SK-N-SH (cell line): ENCODE measurements at regions not wholly inside any gene's neighbourhood (a gene's known extent, or its start where the extent isn't known, plus 50 kb on each side); places are given as distances from the start of the nearest gene placed in this dataset.

Experiments
- CTCF ChIA-PET: fragments of 300-600, 350-600 bp; formaldehyde crosslinking; extraction: SDS; loops from one replicate; lab custom pipeline; 2021; lab: Yijun Ruan, JAX
- POLR2A ChIA-PET: fragments of 350-600 bp; sonication (Branson Sonifier 250); formaldehyde crosslinking; extraction: SDS; loops from one replicate; lab custom pipeline; 2020; ENCODE audit warnings: antibody characterized with exemption, inconsistent platforms; lab: Yijun Ruan, JAX
- DNase-seq: peaks from one replicate; pipeline ENCODE4 v3.0.0; 2012
- H2AFZ ChIP-seq: fragments of 200-600 bp; sonication (generic); 2 replicates; pipeline ENCODE4 v1.8.1; 2016; ENCODE audit warnings: antibody characterized with exemption, mild to moderate bottlenecking, low read depth
- H3F3A ChIP-seq: fragments of 200-600 bp; sonication (generic); replicated peaks from 2 replicates; pipeline ENCODE3; 2016; ENCODE audit warnings: antibody characterized with exemption, mild to moderate bottlenecking; ENCODE audit not compliant: insufficient read depth
- H3K27ac ChIP-seq, 2 experiments: fragments of 200-500 bp in 1 of 2; fragments of 200-600 bp in 1 of 2; sonication (Bioruptor generic) in 1 of 2; sonication (generic), shearing (Covaris generic) in 1 of 2; 2 replicates each; pipeline versions ENCODE4 v1.5.1 to v1.6.1; 2014 to 2016; ENCODE audit warnings: low read depth in 2 of 2, inconsistent platforms in 1 of 2, low read length in 1 of 2, mild to moderate bottlenecking in 1 of 2, mixed read lengths in 1 of 2
- H3K27me3 ChIP-seq: fragments of 200-600 bp; sonication (generic), shearing (Covaris generic); 2 replicates; pipeline ENCODE4 v1.6.1; 2016; ENCODE audit warnings: mixed run types; ENCODE audit not compliant: insufficient read depth
- H3K36me3 ChIP-seq, 2 experiments: fragments of 200-500 bp in 1 of 2; fragments of 200-600 bp in 1 of 2; sonication (Bioruptor generic) in 1 of 2; sonication (generic) in 1 of 2; replicated peaks in 1 of 2; 2 replicates each; pipeline versions ENCODE3 to v1.5.1; 2014 to 2016; ENCODE audit warnings: low read length in 1 of 2, mild to moderate bottlenecking in 1 of 2; ENCODE audit not compliant: insufficient read depth in 2 of 2, control insufficient read depth in 1 of 2
- H3K4me1 ChIP-seq, 2 experiments: fragments of 200-500 bp in 1 of 2; fragments of 200-600 bp in 1 of 2; sonication (Bioruptor generic) in 1 of 2; sonication (generic), shearing (Covaris generic) in 1 of 2; 2 replicates each; pipeline versions ENCODE4 v1.5.1 to v1.6.1; 2014 to 2016; ENCODE audit warnings: low read depth in 1 of 2, low read length in 1 of 2, mixed run types in 1 of 2; ENCODE audit not compliant: insufficient read depth in 2 of 2, control insufficient read depth in 1 of 2
- H3K4me2 ChIP-seq: fragments of 200-600 bp; sonication (generic), shearing (Covaris generic); 2 replicates; pipeline ENCODE4 v1.6.1; 2017; ENCODE audit warnings: mixed run types
- H3K4me3 ChIP-seq, 2 experiments: fragments of 200-500 bp in 1 of 2; fragments of 200-600 bp in 1 of 2; sonication (Bioruptor generic) in 1 of 2; sonication (generic), shearing (Covaris generic) in 1 of 2; 2 replicates each; pipeline versions ENCODE4 v1.5.1 to v1.8.1; 2014 to 2016; ENCODE audit warnings: low read depth in 2 of 2, inconsistent platforms in 1 of 2, low read length in 1 of 2, mild to moderate bottlenecking in 1 of 2, mixed read lengths in 1 of 2, moderate library complexity in 1 of 2
- H3K79me2 ChIP-seq: fragments of 200-600 bp; sonication (generic); 2 replicates; pipeline ENCODE4 v1.8.1; 2017; ENCODE audit warnings: mild to moderate bottlenecking; ENCODE audit not compliant: insufficient read depth
- H3K9ac ChIP-seq: fragments of 200-600 bp; sonication (generic); 2 replicates; pipeline ENCODE4 v1.6.1; 2017; ENCODE audit warnings: mixed run types
- H3K9me2 ChIP-seq: fragments of 200-600 bp; sonication (generic); 2 replicates; pipeline ENCODE4 v1.6.1; 2017; ENCODE audit warnings: mixed run types
- H3K9me3 ChIP-seq: fragments of 200-600 bp; sonication (generic); 2 replicates; pipeline ENCODE4 v1.6.1; 2017; ENCODE audit warnings: mixed run types, mild to moderate bottlenecking, moderate library complexity
- H4K20me1 ChIP-seq: fragments of 200-600 bp; sonication (generic); 2 replicates; pipeline ENCODE4 v1.6.1; 2017; ENCODE audit warnings: mild to moderate bottlenecking, mixed run types; ENCODE audit not compliant: insufficient read depth
- CHD2 ChIP-seq: fragments of 150-350 bp; IDR thresholded peaks from 2 replicates; pipeline ENCODE4 v1.6.1; 2018; ENCODE audit warnings: low read length; ENCODE audit not compliant: partially characterized antibody
- ELF1 ChIP-seq: IDR thresholded peaks from 2 replicates; pipeline ENCODE4 v1.4.0; 2012
- EP300 ChIP-seq, 2 experiments: IDR thresholded peaks; 2 replicates each; pipeline versions ENCODE4 v1.4.0 to v1.6.1; 2012; ENCODE audit warnings: borderline replicate concordance in 1 of 2, low read depth in 1 of 2, low read length in 1 of 2
- EZH2phosphoT487 ChIP-seq: fragments of 200-600 bp; sonication (generic); IDR thresholded peaks from 2 replicates; pipeline ENCODE4 v1.6.1; 2017; ENCODE audit warnings: low read depth, mixed run types, mild to moderate bottlenecking, antibody characterized with exemption, moderate library complexity, borderline replicate concordance
- FOXJ3 ChIP-seq: sonication (generic); formaldehyde crosslinking; IDR thresholded peaks from 2 replicates; pipeline ENCODE4 v1.5.1; 2020; ENCODE audit warnings: mild to moderate bottlenecking, missing genetic modification reagents
- JUND ChIP-seq: IDR thresholded peaks from 2 replicates; pipeline ENCODE4 v1.4.0; 2012
- MEF2A ChIP-seq: IDR thresholded peaks from 2 replicates; pipeline ENCODE4 v1.4.0; 2012; ENCODE audit warnings: low read depth, borderline replicate concordance
- MXI1 ChIP-seq: IDR thresholded peaks from 2 replicates; pipeline ENCODE4 v1.6.1; 2012; ENCODE audit warnings: mild to moderate bottlenecking, low read depth, low read length, improper control_type of control experiment
- NRF1 ChIP-seq: IDR thresholded peaks from 2 replicates; pipeline ENCODE4 v1.6.1; 2012; ENCODE audit warnings: low read depth, mild to moderate bottlenecking, low read length
- POLR2AphosphoS5 ChIP-seq: IDR thresholded peaks from 2 replicates; pipeline ENCODE4 v1.6.1; 2012; ENCODE audit warnings: low read depth, low read length
- RAD21 ChIP-seq: IDR thresholded peaks from 2 replicates; pipeline ENCODE4 v1.6.1; 2012; ENCODE audit warnings: mild to moderate bottlenecking, low read length
- RCOR1 ChIP-seq: fragments of 150-350 bp; IDR thresholded peaks from 2 replicates; pipeline ENCODE4 v1.6.1; 2017; ENCODE audit warnings: antibody characterized with exemption, low read length
- RFX5 ChIP-seq: IDR thresholded peaks from 2 replicates; pipeline ENCODE4 v1.6.1; 2012; ENCODE audit warnings: mild to moderate bottlenecking, improper control_type of control experiment, low read length
- RXRA ChIP-seq: IDR thresholded peaks from 2 replicates; pipeline ENCODE4 v1.4.0; 2012; ENCODE audit warnings: low read depth, mild to moderate bottlenecking, borderline replicate concordance
- SIN3A ChIP-seq: IDR thresholded peaks from 2 replicates; pipeline ENCODE4 v1.6.1; 2012; ENCODE audit warnings: low read depth, mild to moderate bottlenecking, low read length, moderate library complexity, borderline replicate concordance
- SMC3 ChIP-seq: IDR thresholded peaks from 2 replicates; pipeline ENCODE4 v1.6.1; 2012; ENCODE audit warnings: low read depth, low read length, improper control_type of control experiment
- TAF1 ChIP-seq: IDR thresholded peaks from 2 replicates; pipeline ENCODE4 v1.6.1; 2012; ENCODE audit warnings: low read depth, mild to moderate bottlenecking, low read length, moderate library complexity, borderline replicate concordance
- TEAD4 ChIP-seq: IDR thresholded peaks from 2 replicates; pipeline ENCODE4 v1.4.0; 2012; ENCODE audit warnings: mild to moderate bottlenecking, borderline replicate concordance; ENCODE audit not compliant: insufficient read depth
- YY1 ChIP-seq: IDR thresholded peaks from 2 replicates; pipeline ENCODE4 v1.4.0; 2012; ENCODE audit warnings: low read depth, mild to moderate bottlenecking
- WGBS: methylation state at CpG from one replicate; pipeline ENCODE4 v1.1.6; 2017; ENCODE audit warnings: low lambda C conversion rate; 5-methylcytosine and 5-hydroxymethylcytosine counted together
- TF ChIP-seq, protein P1 (sequence below): IDR thresholded peaks from 2 replicates; pipeline ENCODE4 v1.6.1; 2012; ENCODE audit warnings: mild to moderate bottlenecking, low read depth, low read length, moderate library complexity
- TF ChIP-seq, protein P2 (sequence below): fragments of 150-350 bp; IDR thresholded peaks from 2 replicates; pipeline ENCODE4 v1.6.1; 2017; ENCODE audit warnings: antibody characterized with exemption, low read length, low read depth, borderline replicate concordance
- TF ChIP-seq, protein P3 (sequence below): fragments of 150-350 bp; IDR thresholded peaks from 2 replicates; pipeline ENCODE4 v1.6.1; 2016; ENCODE audit warnings: mild to moderate bottlenecking, low read depth, low read length
- TF ChIP-seq, protein P4 (sequence below): IDR thresholded peaks from 2 replicates; pipeline ENCODE4 v1.4.0; 2012; ENCODE audit warnings: low read depth, borderline replicate concordance

DNA sequence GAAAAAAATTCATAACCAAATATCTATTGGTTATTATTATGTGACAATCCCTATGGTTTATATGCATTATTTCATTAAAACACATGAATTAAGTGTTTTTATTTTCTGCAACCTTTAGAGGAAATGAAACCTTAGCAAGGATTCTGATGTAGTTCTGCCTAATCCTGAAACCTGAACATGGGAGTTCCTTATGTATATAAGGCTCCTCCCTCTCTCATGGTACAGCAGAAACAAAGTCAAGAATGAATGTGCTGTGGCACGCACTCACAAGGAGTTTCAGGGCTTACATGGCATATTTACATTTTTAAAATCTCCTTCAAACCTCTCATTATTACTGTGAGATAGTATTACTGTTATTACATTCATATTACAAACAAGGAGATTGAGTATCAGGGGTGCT, 426.4 kb upstream of the CITED2 start:
- no peak for DNase-seq
- Histone ChIP-seq H3K27me3 (no peaks in the 10 kb centered on the region), H3F3A (no peaks in the 10 kb centered on the region), H3K9me3 (no peaks in the 10 kb centered on the region), H3K36me3 (no peaks in the 10 kb centered on the region), H3K9me2 (no peaks in the 10 kb centered on the region), H3K4me2 (no peak overlapping the region), H3K4me3 (no peak overlapping the region), H4K20me1 (no peaks in the 10 kb centered on the region), H2AFZ (no peak overlapping the region), H3K9ac (no peak overlapping the region), H3K4me1 (no peaks in the 10 kb centered on the region), H3K27ac (no peak overlapping the region), H3K79me2 (no peaks in the 10 kb centered on the region)
- CTCF ChIA-PET, result no interaction called here
- WGBS, result 39% methylated on average over 1 of the region's 1 CpG
- TF ChIP-seq, protein P1, sequence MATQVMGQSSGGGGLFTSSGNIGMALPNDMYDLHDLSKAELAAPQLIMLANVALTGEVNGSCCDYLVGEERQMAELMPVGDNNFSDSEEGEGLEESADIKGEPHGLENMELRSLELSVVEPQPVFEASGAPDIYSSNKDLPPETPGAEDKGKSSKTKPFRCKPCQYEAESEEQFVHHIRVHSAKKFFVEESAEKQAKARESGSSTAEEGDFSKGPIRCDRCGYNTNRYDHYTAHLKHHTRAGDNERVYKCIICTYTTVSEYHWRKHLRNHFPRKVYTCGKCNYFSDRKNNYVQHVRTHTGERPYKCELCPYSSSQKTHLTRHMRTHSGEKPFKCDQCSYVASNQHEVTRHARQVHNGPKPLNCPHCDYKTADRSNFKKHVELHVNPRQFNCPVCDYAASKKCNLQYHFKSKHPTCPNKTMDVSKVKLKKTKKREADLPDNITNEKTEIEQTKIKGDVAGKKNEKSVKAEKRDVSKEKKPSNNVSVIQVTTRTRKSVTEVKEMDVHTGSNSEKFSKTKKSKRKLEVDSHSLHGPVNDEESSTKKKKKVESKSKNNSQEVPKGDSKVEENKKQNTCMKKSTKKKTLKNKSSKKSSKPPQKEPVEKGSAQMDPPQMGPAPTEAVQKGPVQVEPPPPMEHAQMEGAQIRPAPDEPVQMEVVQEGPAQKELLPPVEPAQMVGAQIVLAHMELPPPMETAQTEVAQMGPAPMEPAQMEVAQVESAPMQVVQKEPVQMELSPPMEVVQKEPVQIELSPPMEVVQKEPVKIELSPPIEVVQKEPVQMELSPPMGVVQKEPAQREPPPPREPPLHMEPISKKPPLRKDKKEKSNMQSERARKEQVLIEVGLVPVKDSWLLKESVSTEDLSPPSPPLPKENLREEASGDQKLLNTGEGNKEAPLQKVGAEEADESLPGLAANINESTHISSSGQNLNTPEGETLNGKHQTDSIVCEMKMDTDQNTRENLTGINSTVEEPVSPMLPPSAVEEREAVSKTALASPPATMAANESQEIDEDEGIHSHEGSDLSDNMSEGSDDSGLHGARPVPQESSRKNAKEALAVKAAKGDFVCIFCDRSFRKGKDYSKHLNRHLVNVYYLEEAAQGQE, result no peak
- TF ChIP-seq RFX5 (no peak), FOXJ3 (no peak), EP300 (IDR thresholded peaks at IDR 0.05; ENCODE audit: borderline replicate concordance in 1 of 2, low read depth in 1 of 2, low read length in 1 of 2) (no peak), SIN3A (no peak), MEF2A (no peak), POLR2AphosphoS5 (no peak), RXRA (no peak), SMC3 (no peak), EZH2phosphoT487 (no peak), RAD21 (no peak), RCOR1 (no peak), NRF1 (no peak), JUND (no peak)
- TF ChIP-seq, protein P2, sequence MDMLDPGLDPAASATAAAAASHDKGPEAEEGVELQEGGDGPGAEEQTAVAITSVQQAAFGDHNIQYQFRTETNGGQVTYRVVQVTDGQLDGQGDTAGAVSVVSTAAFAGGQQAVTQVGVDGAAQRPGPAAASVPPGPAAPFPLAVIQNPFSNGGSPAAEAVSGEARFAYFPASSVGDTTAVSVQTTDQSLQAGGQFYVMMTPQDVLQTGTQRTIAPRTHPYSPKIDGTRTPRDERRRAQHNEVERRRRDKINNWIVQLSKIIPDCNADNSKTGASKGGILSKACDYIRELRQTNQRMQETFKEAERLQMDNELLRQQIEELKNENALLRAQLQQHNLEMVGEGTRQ, result no peak
- POLR2A ChIA-PET, result no interaction called here

DNA sequence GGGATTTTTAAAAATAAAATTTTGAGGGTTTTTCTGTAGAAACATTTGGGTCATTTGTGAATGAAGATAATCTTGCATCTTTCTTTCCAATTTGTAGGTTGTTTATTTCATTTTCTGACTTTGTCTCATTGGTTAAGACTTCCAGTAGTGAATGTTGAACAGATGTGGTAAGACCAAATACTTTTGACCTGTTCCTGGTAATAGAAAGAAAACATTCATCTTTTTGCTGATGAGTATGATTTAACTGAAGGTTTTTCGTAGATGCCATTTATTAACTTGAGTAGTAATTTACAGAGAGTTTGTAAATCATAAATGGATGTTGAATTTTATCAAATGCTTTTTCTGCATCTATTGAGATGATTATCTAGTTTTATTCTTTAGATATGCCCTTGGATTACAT, 416.1 kb upstream of the CITED2 start:
- ChIA-PET POLR2A (no interaction called here), CTCF (no interaction called here)
- H3K4me1 ChIP-seq, result no peaks in the 10 kb centered on the region
- H3K27me3 ChIP-seq, result no peaks in the 10 kb centered on the region
- no peaks in the 10 kb centered on the region for H3K9me2 ChIP-seq
- no peaks in the 10 kb centered on the region for H4K20me1 ChIP-seq
- H3K9ac ChIP-seq, result no peak overlapping the region
- H3F3A ChIP-seq, result peaks cover 6% of the 10 kb centered on the region
- no peak overlapping the region for H3K4me2 ChIP-seq
- no peak overlapping the region for H3K27ac ChIP-seq
- H3K4me3 ChIP-seq, result no peak overlapping the region
- H3K36me3 ChIP-seq, result no peaks in the 10 kb centered on the region
- TF ChIP-seq, protein P3, sequence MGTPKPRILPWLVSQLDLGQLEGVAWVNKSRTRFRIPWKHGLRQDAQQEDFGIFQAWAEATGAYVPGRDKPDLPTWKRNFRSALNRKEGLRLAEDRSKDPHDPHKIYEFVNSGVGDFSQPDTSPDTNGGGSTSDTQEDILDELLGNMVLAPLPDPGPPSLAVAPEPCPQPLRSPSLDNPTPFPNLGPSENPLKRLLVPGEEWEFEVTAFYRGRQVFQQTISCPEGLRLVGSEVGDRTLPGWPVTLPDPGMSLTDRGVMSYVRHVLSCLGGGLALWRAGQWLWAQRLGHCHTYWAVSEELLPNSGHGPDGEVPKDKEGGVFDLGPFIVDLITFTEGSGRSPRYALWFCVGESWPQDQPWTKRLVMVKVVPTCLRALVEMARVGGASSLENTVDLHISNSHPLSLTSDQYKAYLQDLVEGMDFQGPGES, result no peak
- no peak for TF ChIP-seq FOXJ3
- TF ChIP-seq, protein P4, sequence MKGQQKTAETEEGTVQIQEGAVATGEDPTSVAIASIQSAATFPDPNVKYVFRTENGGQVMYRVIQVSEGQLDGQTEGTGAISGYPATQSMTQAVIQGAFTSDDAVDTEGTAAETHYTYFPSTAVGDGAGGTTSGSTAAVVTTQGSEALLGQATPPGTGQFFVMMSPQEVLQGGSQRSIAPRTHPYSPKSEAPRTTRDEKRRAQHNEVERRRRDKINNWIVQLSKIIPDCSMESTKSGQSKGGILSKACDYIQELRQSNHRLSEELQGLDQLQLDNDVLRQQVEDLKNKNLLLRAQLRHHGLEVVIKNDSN, result no peak
- TF ChIP-seq RAD21, result no peak
- TF ChIP-seq TAF1, result no peak
- TF ChIP-seq NRF1, result no peak
- no peak for TF ChIP-seq MXI1
- no peak for TF ChIP-seq SIN3A
- TF ChIP-seq ELF1, result no peak
- no peak for TF ChIP-seq CHD2
- TF ChIP-seq JUND, result no peak
- TF ChIP-seq YY1, result no peak
- TF ChIP-seq TEAD4, result no peak
- no peak for TF ChIP-seq RCOR1
- H3K79me2 ChIP-seq, result no peaks in the 10 kb centered on the region
- DNase-seq, result no peak
- no peak overlapping the region; the same call in 1 of the 2 replicates for H2AFZ ChIP-seq
- H3K9me3 ChIP-seq, result no peaks in the 10 kb centered on the region
- WGBS, result 53% methylated on average over 1 of the region's 1 CpG
